ENCODE measurements at regions not wholly inside any gene's neighbourhood (a gene's known extent, or its start where the extent isn't known, plus 50 kb on each side); places are given as distances from the start of the nearest gene placed in this dataset.

- no peak overlapping the region for H3K27ac ChIP-seq (ENCODE audit: low read depth, low read length)
- Mint-ChIP-seq H3K27ac (ENCODE audit: unreplicated experiment) (no peak overlapping the region), H3K4me3 (ENCODE audit: unreplicated experiment) (no peak overlapping the region), H3K4me1 (ENCODE audit: low read depth, unreplicated experiment) (no peaks in the 10 kb centered on the region), H3K9me3 (ENCODE audit: unreplicated experiment) (peaks cover 18% of the 10 kb centered on the region), H3K36me3 (ENCODE audit: low read depth, unreplicated experiment) (no peaks in the 10 kb centered on the region), H3K27me3 (ENCODE audit: low read depth, unreplicated experiment) (peaks cover 52% of the 10 kb centered on the region)
- H2AFZ ChIP-seq (ENCODE audit: low read depth, low read length): no peak overlapping the region
- no peaks in the 10 kb centered on the region for H4K20me1 ChIP-seq (ENCODE audit: insufficient read depth, low read length)
- TF ChIP-seq, protein P1, sequence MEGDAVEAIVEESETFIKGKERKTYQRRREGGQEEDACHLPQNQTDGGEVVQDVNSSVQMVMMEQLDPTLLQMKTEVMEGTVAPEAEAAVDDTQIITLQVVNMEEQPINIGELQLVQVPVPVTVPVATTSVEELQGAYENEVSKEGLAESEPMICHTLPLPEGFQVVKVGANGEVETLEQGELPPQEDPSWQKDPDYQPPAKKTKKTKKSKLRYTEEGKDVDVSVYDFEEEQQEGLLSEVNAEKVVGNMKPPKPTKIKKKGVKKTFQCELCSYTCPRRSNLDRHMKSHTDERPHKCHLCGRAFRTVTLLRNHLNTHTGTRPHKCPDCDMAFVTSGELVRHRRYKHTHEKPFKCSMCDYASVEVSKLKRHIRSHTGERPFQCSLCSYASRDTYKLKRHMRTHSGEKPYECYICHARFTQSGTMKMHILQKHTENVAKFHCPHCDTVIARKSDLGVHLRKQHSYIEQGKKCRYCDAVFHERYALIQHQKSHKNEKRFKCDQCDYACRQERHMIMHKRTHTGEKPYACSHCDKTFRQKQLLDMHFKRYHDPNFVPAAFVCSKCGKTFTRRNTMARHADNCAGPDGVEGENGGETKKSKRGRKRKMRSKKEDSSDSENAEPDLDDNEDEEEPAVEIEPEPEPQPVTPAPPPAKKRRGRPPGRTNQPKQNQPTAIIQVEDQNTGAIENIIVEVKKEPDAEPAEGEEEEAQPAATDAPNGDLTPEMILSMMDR (IDR thresholded peaks at IDR 0.05; ENCODE audit: insufficient read depth, low read depth, low read length): no peak
- no peak for TF ChIP-seq EZH2 (IDR thresholded peaks at IDR 0.05; ENCODE audit: insufficient read depth, low read length)
- H3K9me3 ChIP-seq (ENCODE audit: insufficient read depth, low read depth, low read length): no peaks in the 10 kb centered on the region
- no peaks in the 10 kb centered on the region for H3K79me2 ChIP-seq (ENCODE audit: insufficient read depth, low read length)
- no peak overlapping the region for H3K4me3 ChIP-seq (ENCODE audit: insufficient read depth, low read depth, low read length)
- no peaks in the 10 kb centered on the region for H3K4me1 ChIP-seq (ENCODE audit: insufficient read depth, low read length)
- no peak for FAIRE-seq
- H3K4me2 ChIP-seq (ENCODE audit: low read length): no peak overlapping the region
- H3K9ac ChIP-seq (ENCODE audit: low read length): no peak overlapping the region
- DNase-seq (ENCODE audit: low read depth): no peak
- peaks cover 3% of the 10 kb centered on the region for H3K27me3 ChIP-seq (ENCODE audit: insufficient read depth, low read length)
- H3K36me3 ChIP-seq (ENCODE audit: insufficient read depth, low read length): no peaks in the 10 kb centered on the region
These were observed 100.1 kb downstream of the TPRA1 start for GRCh38 chr3:127490271-127491023.

- TF ChIP-seq, protein P1 (IDR thresholded peaks at IDR 0.05; ENCODE audit: insufficient read depth, low read depth, low read length): no peak
- no peak for TF ChIP-seq EZH2 (IDR thresholded peaks at IDR 0.05; ENCODE audit: insufficient read depth, low read length)
- Mint-ChIP-seq H3K9me3 (ENCODE audit: unreplicated experiment) (peaks cover 16% of the 10 kb centered on the region), H3K27ac (ENCODE audit: unreplicated experiment) (no peak overlapping the region), H3K4me3 (ENCODE audit: unreplicated experiment) (no peak overlapping the region), H3K4me1 (ENCODE audit: low read depth, unreplicated experiment) (no peaks in the 10 kb centered on the region), H3K27me3 (ENCODE audit: low read depth, unreplicated experiment) (peaks cover 44% of the 10 kb centered on the region), H3K36me3 (ENCODE audit: low read depth, unreplicated experiment) (no peaks in the 10 kb centered on the region)
- FAIRE-seq: no peak
- H3K4me2 ChIP-seq (ENCODE audit: low read length): no peak overlapping the region
- no peak overlapping the region for H3K27ac ChIP-seq (ENCODE audit: low read depth, low read length)
- H2AFZ ChIP-seq (ENCODE audit: low read depth, low read length): no peak overlapping the region
- H4K20me1 ChIP-seq (ENCODE audit: insufficient read depth, low read length): no peaks in the 10 kb centered on the region
- H3K36me3 ChIP-seq (ENCODE audit: insufficient read depth, low read length): no peaks in the 10 kb centered on the region
- no peaks in the 10 kb centered on the region for H3K79me2 ChIP-seq (ENCODE audit: insufficient read depth, low read length)
- H3K4me1 ChIP-seq (ENCODE audit: insufficient read depth, low read length): no peaks in the 10 kb centered on the region
- H3K27me3 ChIP-seq (ENCODE audit: insufficient read depth, low read length): peaks cover 6% of the 10 kb centered on the region
- no peaks in the 10 kb centered on the region for H3K9me3 ChIP-seq (ENCODE audit: insufficient read depth, low read depth, low read length)
- H3K4me3 ChIP-seq (ENCODE audit: insufficient read depth, low read depth, low read length): no peak overlapping the region
- DNase-seq (ENCODE audit: low read depth): no peak
- H3K9ac ChIP-seq (ENCODE audit: low read length): no peak overlapping the region
These were observed 101.2 kb downstream of the TPRA1 start for GRCh38 chr3:127489357-127489756.

DNA sequence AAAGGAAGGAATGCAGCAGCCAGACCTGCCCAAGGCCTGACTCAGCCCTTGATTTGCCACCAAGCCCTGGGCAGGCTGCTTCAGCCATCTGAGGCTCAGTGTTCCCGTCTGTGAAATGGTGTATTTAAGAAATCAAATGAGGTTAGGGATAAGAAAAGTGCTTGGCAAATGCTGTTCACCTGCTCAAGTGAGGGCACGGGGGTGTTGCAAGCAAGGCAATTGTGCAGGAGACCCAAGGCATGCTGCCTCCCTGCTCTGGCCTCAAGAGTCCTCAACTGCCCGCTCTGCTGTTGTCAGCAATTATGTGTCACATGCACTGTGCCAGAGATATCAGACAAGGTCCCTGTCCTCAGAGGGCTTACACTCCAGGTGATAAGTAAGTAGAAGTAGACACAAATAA is 101.8 kb downstream of the TPRA1 start:
- peaks cover 45% of the 10 kb centered on the region for H3K27me3 Mint-ChIP-seq (ENCODE audit: low read depth, unreplicated experiment)

More for the DNA sequence above, 101.8 kb downstream of the TPRA1 start:
- Mint-ChIP-seq H3K27ac (ENCODE audit: unreplicated experiment) (no peak overlapping the region), H3K36me3 (ENCODE audit: low read depth, unreplicated experiment) (no peaks in the 10 kb centered on the region), H3K9me3 (ENCODE audit: unreplicated experiment) (peaks cover 14% of the 10 kb centered on the region), H3K4me3 (ENCODE audit: unreplicated experiment) (no peak overlapping the region), H3K4me1 (ENCODE audit: low read depth, unreplicated experiment) (no peaks in the 10 kb centered on the region)
- H3K4me2 ChIP-seq (ENCODE audit: low read length): no peak overlapping the region
- H3K9me3 ChIP-seq (ENCODE audit: insufficient read depth, low read depth, low read length): no peaks in the 10 kb centered on the region
- TF ChIP-seq, protein P1 (IDR thresholded peaks at IDR 0.05; ENCODE audit: insufficient read depth, low read depth, low read length): no peak
- TF ChIP-seq EZH2 (IDR thresholded peaks at IDR 0.05; ENCODE audit: insufficient read depth, low read length): no peak
- H3K4me3 ChIP-seq (ENCODE audit: insufficient read depth, low read depth, low read length): no peak overlapping the region
- DNase-seq (ENCODE audit: low read depth) (no peak), FAIRE-seq (no peak)
- no peaks in the 10 kb centered on the region for H3K36me3 ChIP-seq (ENCODE audit: insufficient read depth, low read length)
- H3K27ac ChIP-seq (ENCODE audit: low read depth, low read length): no peak overlapping the region
- H2AFZ ChIP-seq (ENCODE audit: low read depth, low read length): no peak overlapping the region
- H3K4me1 ChIP-seq (ENCODE audit: insufficient read depth, low read length): no peaks in the 10 kb centered on the region
- no peak overlapping the region for H3K9ac ChIP-seq (ENCODE audit: low read length)
- H3K79me2 ChIP-seq (ENCODE audit: insufficient read depth, low read length): no peaks in the 10 kb centered on the region
- H4K20me1 ChIP-seq (ENCODE audit: insufficient read depth, low read length): no peaks in the 10 kb centered on the region
- peaks cover 6% of the 10 kb centered on the region for H3K27me3 ChIP-seq (ENCODE audit: insufficient read depth, low read length)
